Calu3 (cell line): ENCODE measurements at regions not wholly inside any gene's neighbourhood (a gene's known extent, or its start where the extent isn't known, plus 50 kb on each side); places are given as distances from the start of the nearest gene placed in this dataset.

Source experiments
- BruUV-seq: library from RNA; stranded (reverse); fragments of 400-500 nt; replicated peaks from 2 replicates; lab custom pipeline; 2021; lab: Mats Ljungman, UMichigan
- CTCF ChIA-PET: fragments of 300-600 bp; sonication (Branson Sonifier 250); formaldehyde crosslinking; loops from one replicate; lab custom pipeline; 2022; ENCODE audit warnings: antibody characterized with exemption; lab: Charles Lee
- DNase-seq: peaks from one replicate; pipeline ENCODE4 v3.0.0; 2022
- H3K27ac Mint-ChIP-seq: one replicate; pipeline ENCODE4 v1.8.0; 2022; ENCODE audit warnings: mixed read lengths; ENCODE audit not compliant: unreplicated experiment
- H3K27me3 Mint-ChIP-seq: one replicate; pipeline ENCODE4 v1.8.0; 2022; ENCODE audit warnings: mixed read lengths; ENCODE audit not compliant: unreplicated experiment
- H3K36me3 Mint-ChIP-seq: one replicate; pipeline ENCODE4 v1.8.0; 2022; ENCODE audit warnings: mild to moderate bottlenecking, moderate library complexity, mixed read lengths; ENCODE audit not compliant: insufficient read depth, unreplicated experiment
- H3K4me1 Mint-ChIP-seq: one replicate; pipeline ENCODE4 v1.8.0; 2022; ENCODE audit warnings: mild to moderate bottlenecking, low read depth, mixed read lengths; ENCODE audit not compliant: unreplicated experiment
- H3K4me3 Mint-ChIP-seq: one replicate; pipeline ENCODE4 v1.8.0; 2022; ENCODE audit warnings: mild to moderate bottlenecking, low read depth, moderate library complexity, mixed read lengths; ENCODE audit not compliant: unreplicated experiment
- H3K9me3 Mint-ChIP-seq: one replicate; pipeline ENCODE4 v1.8.0; 2022; ENCODE audit warnings: low read depth, mixed read lengths; ENCODE audit not compliant: unreplicated experiment
- intact Hi-C: fragments of 100-400 bp; cut with micrococcal nuclease; formaldehyde crosslinking; loops from one replicate; pipeline ENCODE4 v1.10.0; 2022; ENCODE audit not compliant: unreplicated experiment
- TF ChIP-seq, protein P1 (sequence below): fragments of 200-600 bp; IDR thresholded peaks from one replicate; pipeline ENCODE4 v1.8.0; 2022; ENCODE audit warnings: antibody characterized with exemption; ENCODE audit not compliant: unreplicated experiment

DNA sequence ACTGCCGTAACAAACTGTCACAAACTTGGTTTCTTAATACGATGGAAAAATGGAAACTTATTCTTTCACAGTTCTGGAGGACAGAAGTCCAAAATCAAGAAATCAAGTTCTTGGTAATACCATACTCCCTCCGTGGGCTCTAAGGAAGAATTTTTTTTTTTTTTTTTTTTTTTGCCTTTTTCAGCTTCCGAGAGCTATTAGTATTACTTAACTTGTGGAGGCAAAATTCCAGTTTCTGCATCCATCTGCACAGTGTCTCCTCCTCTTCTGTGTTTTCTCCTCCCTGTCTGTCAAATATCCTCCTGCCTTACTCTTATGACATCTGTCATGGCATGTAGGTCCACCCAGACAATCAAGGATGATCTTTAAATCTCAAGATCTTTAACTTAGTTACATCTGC, 426.6 kb downstream of the SPRY1 start:
- H3K36me3 Mint-ChIP-seq: no peaks in the 10 kb centered on the region
- DNase-seq: no peak
- CTCF ChIA-PET: no interaction called here
- H3K4me1 Mint-ChIP-seq: no peaks in the 10 kb centered on the region
- no peak overlapping the region for H3K4me3 Mint-ChIP-seq
- TF ChIP-seq, protein P1, sequence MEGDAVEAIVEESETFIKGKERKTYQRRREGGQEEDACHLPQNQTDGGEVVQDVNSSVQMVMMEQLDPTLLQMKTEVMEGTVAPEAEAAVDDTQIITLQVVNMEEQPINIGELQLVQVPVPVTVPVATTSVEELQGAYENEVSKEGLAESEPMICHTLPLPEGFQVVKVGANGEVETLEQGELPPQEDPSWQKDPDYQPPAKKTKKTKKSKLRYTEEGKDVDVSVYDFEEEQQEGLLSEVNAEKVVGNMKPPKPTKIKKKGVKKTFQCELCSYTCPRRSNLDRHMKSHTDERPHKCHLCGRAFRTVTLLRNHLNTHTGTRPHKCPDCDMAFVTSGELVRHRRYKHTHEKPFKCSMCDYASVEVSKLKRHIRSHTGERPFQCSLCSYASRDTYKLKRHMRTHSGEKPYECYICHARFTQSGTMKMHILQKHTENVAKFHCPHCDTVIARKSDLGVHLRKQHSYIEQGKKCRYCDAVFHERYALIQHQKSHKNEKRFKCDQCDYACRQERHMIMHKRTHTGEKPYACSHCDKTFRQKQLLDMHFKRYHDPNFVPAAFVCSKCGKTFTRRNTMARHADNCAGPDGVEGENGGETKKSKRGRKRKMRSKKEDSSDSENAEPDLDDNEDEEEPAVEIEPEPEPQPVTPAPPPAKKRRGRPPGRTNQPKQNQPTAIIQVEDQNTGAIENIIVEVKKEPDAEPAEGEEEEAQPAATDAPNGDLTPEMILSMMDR: no peak
- no TSS peak for BruUV-seq
- intact Hi-C loops: no loop called here
- H3K27ac Mint-ChIP-seq: no peak overlapping the region
- H3K27me3 Mint-ChIP-seq: no peaks in the 10 kb centered on the region
- H3K9me3 Mint-ChIP-seq: no peaks in the 10 kb centered on the region

DNA sequence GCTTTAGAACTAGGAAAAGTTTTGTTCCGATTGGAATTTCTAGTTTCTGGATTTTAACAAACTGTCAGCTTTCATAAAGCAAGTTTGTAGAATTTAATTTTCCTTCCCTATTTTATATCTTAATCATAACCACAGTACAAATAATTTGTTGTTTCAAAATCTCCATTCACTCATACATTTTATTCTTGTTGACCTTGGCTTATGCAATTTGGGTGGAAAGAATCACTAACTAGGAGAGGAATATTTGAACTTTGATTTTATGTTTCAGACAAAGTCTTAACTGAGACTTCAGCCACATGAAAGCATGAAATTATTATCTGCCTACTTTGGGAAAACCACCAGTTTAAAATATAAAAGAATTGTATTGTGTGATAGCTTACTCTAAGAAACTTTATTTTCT, 427.9 kb downstream of the SPRY1 start:
- no peaks in the 10 kb centered on the region for H3K4me1 Mint-ChIP-seq
- TF ChIP-seq, protein P1: no peak
- intact Hi-C loops: no loop called here
- no peaks in the 10 kb centered on the region for H3K36me3 Mint-ChIP-seq
- no peak for DNase-seq
- BruUV-seq: no TSS peak
- H3K4me3 Mint-ChIP-seq: no peak overlapping the region
- H3K9me3 Mint-ChIP-seq: no peaks in the 10 kb centered on the region
- no peaks in the 10 kb centered on the region for H3K27me3 Mint-ChIP-seq
- no peak overlapping the region for H3K27ac Mint-ChIP-seq
- CTCF ChIA-PET: no interaction called here

DNA sequence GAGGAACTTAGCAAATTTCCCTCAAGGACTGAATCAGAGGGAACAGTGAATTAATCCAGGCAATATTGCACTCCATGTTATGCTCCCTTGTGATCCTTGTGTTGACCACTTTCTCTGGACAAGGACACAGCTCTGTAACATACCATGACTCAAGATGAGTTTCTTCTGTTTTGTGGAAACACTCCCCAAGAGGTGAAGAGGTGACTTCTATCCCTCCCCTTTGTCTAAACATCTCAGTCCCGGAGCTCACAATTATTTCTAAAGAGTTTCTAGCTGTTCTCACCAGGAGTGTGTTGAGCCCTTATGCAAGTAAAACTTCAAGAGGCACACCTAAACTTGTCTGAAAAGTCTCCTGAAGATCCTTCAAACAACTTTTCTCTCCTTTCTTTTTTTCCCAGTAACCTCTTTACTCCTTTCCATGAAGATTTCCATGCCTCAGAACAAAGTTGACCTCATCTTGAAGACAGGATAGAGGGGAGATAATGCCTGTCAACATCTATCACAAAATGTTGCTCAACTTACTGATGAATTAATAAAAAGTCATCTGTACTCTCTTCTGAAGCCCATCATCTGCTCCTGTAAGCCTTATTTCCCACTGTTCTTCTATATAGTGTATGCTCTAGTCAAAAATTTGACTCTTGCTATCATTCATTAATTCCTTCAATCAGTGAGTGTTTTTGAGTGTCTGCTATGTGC, 429.1 kb downstream of the SPRY1 start:
- CTCF ChIA-PET: no interaction called here
- H3K27ac Mint-ChIP-seq: no peak overlapping the region
- no TSS peak for BruUV-seq

DNA sequence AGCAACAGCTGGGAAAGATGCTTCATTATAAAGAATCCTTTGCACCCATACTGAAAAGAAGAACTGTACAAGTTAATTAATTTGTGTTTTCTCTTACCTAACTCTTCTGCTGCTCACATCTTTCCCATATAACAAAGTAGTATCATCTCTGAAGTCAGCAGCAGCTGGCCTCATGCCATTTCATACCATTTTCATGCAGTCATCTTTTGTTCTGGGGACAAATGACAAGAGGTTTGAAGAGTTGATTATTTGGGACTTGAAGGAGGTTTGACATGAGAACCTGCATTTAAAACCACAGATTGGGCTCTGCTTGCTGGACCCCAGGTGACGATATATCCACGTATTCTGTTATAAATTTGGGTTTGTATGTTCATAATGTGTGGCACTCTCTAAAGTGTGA, 430.3 kb downstream of the SPRY1 start:
- no peak for DNase-seq
- intact Hi-C loops: no loop called here
- no peak overlapping the region for H3K27ac Mint-ChIP-seq

More for the DNA sequence above, 429.1 kb downstream of the SPRY1 start:
- H3K36me3 Mint-ChIP-seq: no peaks in the 10 kb centered on the region
- TF ChIP-seq, protein P1: no peak
- H3K4me3 Mint-ChIP-seq: no peak overlapping the region
- intact Hi-C loops: no loop called here
- H3K4me1 Mint-ChIP-seq: no peaks in the 10 kb centered on the region
- H3K27me3 Mint-ChIP-seq: no peaks in the 10 kb centered on the region
- no peak for DNase-seq
- H3K9me3 Mint-ChIP-seq: no peaks in the 10 kb centered on the region

More for the DNA sequence above, 430.3 kb downstream of the SPRY1 start:
- CTCF ChIA-PET: interaction anchor here (0.6 kb wide), 1 partner anchor 1212 kb away, joined by 3 read pairs; no protein-coding TSS in a partner anchor
- Mint-ChIP-seq H3K4me1 (no peaks in the 10 kb centered on the region), H3K27me3 (no peaks in the 10 kb centered on the region), H3K9me3 (no peaks in the 10 kb centered on the region), H3K36me3 (no peaks in the 10 kb centered on the region), H3K4me3 (no peak overlapping the region)
- no TSS peak for BruUV-seq
- TF ChIP-seq, protein P1: no peak
